SU-DHL-6 (cell line): ENCODE measurements at regions not wholly inside any gene's neighbourhood (a gene's known extent, or its start where the extent isn't known, plus 50 kb on each side); places are given as distances from the start of the nearest gene placed in this dataset.

Experiments used
- EZH2phosphoT487 ChIP-seq: fragments of 200-600 bp; sonication (generic), shearing (Covaris generic); conservative IDR thresholded peaks from 2 replicates; pipeline ENCODE4 v1.6.1; 2018; ENCODE audit warnings: mild to moderate bottlenecking, antibody characterized with exemption, low read length, moderate library complexity, mixed read lengths
- TF ChIP-seq, protein P1 (sequence below): fragments of 200-600 bp; sonication (generic); IDR thresholded peaks from one replicate; pipeline ENCODE4 v1.5.1; 2017; ENCODE audit warnings: antibody characterized with exemption, mild to moderate bottlenecking, low read length, moderate library complexity; ENCODE audit not compliant: insufficient read depth, poor library complexity, severe bottlenecking

DNA sequence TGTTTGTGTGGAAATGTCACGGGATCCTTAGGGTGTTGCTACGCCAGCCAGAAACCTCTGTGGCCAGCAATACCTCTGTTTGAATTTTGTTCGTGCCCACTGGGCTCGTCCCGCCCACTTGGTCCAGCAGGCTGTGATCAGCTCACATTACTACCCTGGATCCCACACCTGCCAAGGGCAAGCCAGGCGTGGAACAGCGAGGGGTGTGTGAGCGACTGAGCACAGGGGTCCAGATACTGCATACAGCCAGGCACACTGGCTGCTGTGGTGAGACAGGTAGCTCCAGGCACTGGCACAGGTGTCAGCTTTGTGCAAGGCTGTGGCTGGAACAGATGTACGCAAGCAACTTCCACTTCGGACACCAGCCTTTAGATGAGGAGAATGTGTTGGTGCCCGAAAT, 718.9 kb downstream of the EPHA7 start:
- TF ChIP-seq EZH2phosphoT487, result no peak
- TF ChIP-seq, protein P1, sequence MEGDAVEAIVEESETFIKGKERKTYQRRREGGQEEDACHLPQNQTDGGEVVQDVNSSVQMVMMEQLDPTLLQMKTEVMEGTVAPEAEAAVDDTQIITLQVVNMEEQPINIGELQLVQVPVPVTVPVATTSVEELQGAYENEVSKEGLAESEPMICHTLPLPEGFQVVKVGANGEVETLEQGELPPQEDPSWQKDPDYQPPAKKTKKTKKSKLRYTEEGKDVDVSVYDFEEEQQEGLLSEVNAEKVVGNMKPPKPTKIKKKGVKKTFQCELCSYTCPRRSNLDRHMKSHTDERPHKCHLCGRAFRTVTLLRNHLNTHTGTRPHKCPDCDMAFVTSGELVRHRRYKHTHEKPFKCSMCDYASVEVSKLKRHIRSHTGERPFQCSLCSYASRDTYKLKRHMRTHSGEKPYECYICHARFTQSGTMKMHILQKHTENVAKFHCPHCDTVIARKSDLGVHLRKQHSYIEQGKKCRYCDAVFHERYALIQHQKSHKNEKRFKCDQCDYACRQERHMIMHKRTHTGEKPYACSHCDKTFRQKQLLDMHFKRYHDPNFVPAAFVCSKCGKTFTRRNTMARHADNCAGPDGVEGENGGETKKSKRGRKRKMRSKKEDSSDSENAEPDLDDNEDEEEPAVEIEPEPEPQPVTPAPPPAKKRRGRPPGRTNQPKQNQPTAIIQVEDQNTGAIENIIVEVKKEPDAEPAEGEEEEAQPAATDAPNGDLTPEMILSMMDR, result no peak
